H1 (cell line): ENCODE measurements at regions not wholly inside any gene's neighbourhood (a gene's known extent, or its start where the extent isn't known, plus 50 kb on each side); places are given as distances from the start of the nearest gene placed in this dataset.

Source experiments
- CTCF ChIA-PET: fragments of 300-600 bp; sonication (Branson Sonifier 250); formaldehyde crosslinking; loops from one replicate; lab custom pipeline; 2021; ENCODE audit not compliant: partially characterized antibody; lab: Charles Lee
- POLR2A ChIA-PET: fragments of 300-600 bp; sonication (Branson Sonifier 250); formaldehyde crosslinking; loops from one replicate; lab custom pipeline; 2021; ENCODE audit warnings: inconsistent platforms; ENCODE audit not compliant: partially characterized antibody; lab: Charles Lee
- DNase-seq, 2 experiments: peaks; one replicate each; pipeline versions ENCODE4 v3.0.0 to v3.0.0-alpha.2; 2010 to 2022; ENCODE audit warnings: low spot score in 2 of 2, low read depth in 1 of 2, mixed read lengths in 1 of 2
- FAIRE-seq: peaks from 2 replicates; lab custom pipeline; 2011; peaks lifted over from hg19 to GRCh38; lab: Jason Lieb, UNC
- H2AFZ ChIP-seq: 2 replicates; pipeline ENCODE4 v1.8.1; 2012; ENCODE audit warnings: low read length, inconsistent platforms
- H2AK5ac ChIP-seq: 2 replicates; pipeline ENCODE4 v1.6.1; 2013; ENCODE audit warnings: low read depth, low read length
- H2BK120ac ChIP-seq: replicated peaks from 2 replicates; pipeline ENCODE3; 2013; ENCODE audit warnings: low read depth, low read length, inconsistent platforms
- H2BK12ac ChIP-seq: 2 replicates; pipeline ENCODE4 v1.6.1; 2013; ENCODE audit warnings: low read depth, low read length
- H2BK15ac ChIP-seq: 2 replicates; pipeline ENCODE4 v1.6.1; 2013; ENCODE audit warnings: low read length
- H2BK20ac ChIP-seq: 2 replicates; pipeline ENCODE4 v1.6.1; 2013; ENCODE audit warnings: low read length
- H2BK5ac ChIP-seq: 2 replicates; pipeline ENCODE4 v1.6.1; 2013; ENCODE audit warnings: low read depth, low read length
- H3K14ac ChIP-seq: 2 replicates; pipeline ENCODE4 v1.6.1; 2013; ENCODE audit warnings: inconsistent platforms; ENCODE audit not compliant: insufficient read length
- H3K18ac ChIP-seq: 2 replicates; pipeline ENCODE4 v1.6.1; 2013; ENCODE audit warnings: low read length; ENCODE audit errors: extremely low read depth
- H3K23ac ChIP-seq: 2 replicates; pipeline ENCODE4 v1.6.1; 2013; ENCODE audit warnings: inconsistent platforms; ENCODE audit not compliant: insufficient read length
- H3K23me2 ChIP-seq: 2 replicates; pipeline ENCODE4 v1.6.1; 2013; ENCODE audit warnings: low read depth, low read length
- H3K27ac ChIP-seq: 2 replicates; pipeline ENCODE4 v1.6.1; 2011; ENCODE audit warnings: low read depth, low read length, inconsistent platforms
- H3K27me3 ChIP-seq, 4 experiments: replicated peaks in 1 of 4; 1 replicate in 1 of 4; 2 replicates in 3 of 4; pipeline versions ENCODE4 v1.6.1 to v1.8.1; 2011 to 2013; ENCODE audit warnings: low read length in 3 of 4, mild to moderate bottlenecking in 3 of 4, inconsistent platforms in 2 of 4, mixed read lengths in 2 of 4, moderate library complexity in 1 of 4; ENCODE audit not compliant: control insufficient read depth in 3 of 4, insufficient read depth in 3 of 4; ENCODE audit errors: extremely low read depth in 1 of 4
- H3K36me3 ChIP-seq, 4 experiments: 2 replicates each; pipeline versions ENCODE4 v1.6.1 to v1.8.1; 2011 to 2013; ENCODE audit warnings: mild to moderate bottlenecking in 4 of 4, low read length in 3 of 4, moderate library complexity in 2 of 4, control low read depth in 1 of 4, inconsistent platforms in 1 of 4; ENCODE audit not compliant: insufficient read depth in 4 of 4, control insufficient read depth in 2 of 4
- H3K4ac ChIP-seq: replicated peaks from 2 replicates; pipeline ENCODE3; 2013; ENCODE audit warnings: low read length, low read depth, mixed read lengths, inconsistent platforms; ENCODE audit not compliant: insufficient read length
- H3K4me1 ChIP-seq, 4 experiments: replicated peaks in 1 of 4; 1 replicate in 1 of 4; 2 replicates in 3 of 4; pipeline versions ENCODE4 v1.6.1 to v1.8.1; 2011 to 2013; ENCODE audit warnings: low read length in 3 of 4, inconsistent platforms in 2 of 4, mixed read lengths in 1 of 4; ENCODE audit not compliant: insufficient read depth in 4 of 4, control insufficient read depth in 3 of 4
- H3K4me2 ChIP-seq, 2 experiments: 2 replicates each; pipeline versions ENCODE4 v1.6.1 to v1.8.1; 2011 to 2013; ENCODE audit warnings: low read depth in 2 of 2, low read length in 2 of 2, control low read depth in 1 of 2, inconsistent platforms in 1 of 2, mild to moderate bottlenecking in 1 of 2; ENCODE audit not compliant: insufficient read depth in 1 of 2
- H3K4me3 ChIP-seq, 4 experiments: fragments of 200-600, 300-600 bp in 1 of 4; sonication (generic), shearing (Covaris generic), sonication (Bioruptor Twin) in 1 of 4; 2 replicates each; pipeline versions ENCODE4 v1.5.1 to v1.8.1; 2011 to 2016; ENCODE audit warnings: low read length in 4 of 4, low read depth in 3 of 4, control low read depth in 2 of 4, inconsistent platforms in 2 of 4, mild to moderate bottlenecking in 2 of 4, mixed read lengths in 1 of 4, moderate library complexity in 1 of 4; ENCODE audit not compliant: insufficient read depth in 2 of 4; ENCODE audit errors: extremely low read depth in 1 of 4
- H3K56ac ChIP-seq: replicated peaks from 2 replicates; pipeline ENCODE3; 2013; ENCODE audit warnings: low read depth, mild to moderate bottlenecking, mixed read lengths, low read length, inconsistent platforms; ENCODE audit not compliant: insufficient read length
- H3K79me1 ChIP-seq: 2 replicates; pipeline ENCODE4 v1.6.1; 2013; ENCODE audit warnings: low read depth, low read length, control low read depth
- H3K79me2 ChIP-seq, 2 experiments: 2 replicates each; pipeline versions ENCODE4 v1.6.1 to v1.8.1; 2012 to 2013; ENCODE audit warnings: low read length in 2 of 2, mild to moderate bottlenecking in 2 of 2, inconsistent platforms in 1 of 2; ENCODE audit not compliant: insufficient read depth in 2 of 2, control insufficient read depth in 1 of 2
- H3K9ac ChIP-seq, 4 experiments: replicated peaks in 1 of 4; 1 replicate in 1 of 4; 2 replicates in 3 of 4; pipeline versions ENCODE4 v1.6.1 to v1.8.1; 2011 to 2013; ENCODE audit warnings: low read depth in 3 of 4, low read length in 3 of 4, control low read depth in 2 of 4, mild to moderate bottlenecking in 2 of 4, moderate library complexity in 2 of 4, inconsistent platforms in 1 of 4; ENCODE audit errors: extremely low read depth in 1 of 4
- H3K9me3 ChIP-seq, 2 experiments: 2 replicates each; pipeline versions ENCODE4 v1.6.1 to v1.8.1; 2012 to 2013; ENCODE audit warnings: mild to moderate bottlenecking in 2 of 2, moderate library complexity in 2 of 2, control low read depth in 1 of 2, inconsistent platforms in 1 of 2, low read depth in 1 of 2, low read length in 1 of 2, mixed read lengths in 1 of 2; ENCODE audit not compliant: insufficient read depth in 2 of 2
- H4K20me1 ChIP-seq, 2 experiments: replicated peaks in 1 of 2; 2 replicates each; pipeline versions ENCODE3 to v1.8.1; 2011 to 2013; ENCODE audit warnings: inconsistent platforms in 2 of 2, low read length in 2 of 2, mild to moderate bottlenecking in 1 of 2; ENCODE audit not compliant: insufficient read depth in 2 of 2, control insufficient read depth in 1 of 2
- H4K5ac ChIP-seq: 2 replicates; pipeline ENCODE4 v1.6.1; 2013; ENCODE audit warnings: low read length, low read depth, mixed read lengths, inconsistent platforms; ENCODE audit not compliant: insufficient read length
- H4K8ac ChIP-seq: 2 replicates; pipeline ENCODE4 v1.8.0; 2013; ENCODE audit warnings: mild to moderate bottlenecking, moderate library complexity, low read length, inconsistent platforms; ENCODE audit not compliant: insufficient read depth; ENCODE audit errors: extremely low read depth
- H4K91ac ChIP-seq: replicated peaks from 2 replicates; pipeline ENCODE3; 2013; ENCODE audit warnings: low read length, mixed read lengths, inconsistent platforms; ENCODE audit not compliant: insufficient read length
- EP300 ChIP-seq, 2 experiments: IDR thresholded peaks; 1 replicate in 1 of 2; 2 replicates in 1 of 2; pipeline ENCODE4 v1.6.1; 2011 to 2012; ENCODE audit warnings: low read depth in 2 of 2, low read length in 2 of 2, mild to moderate bottlenecking in 2 of 2, borderline replicate concordance in 1 of 2, inconsistent platforms in 1 of 2, moderate library complexity in 1 of 2
- JUN ChIP-seq: IDR thresholded peaks from 2 replicates; pipeline ENCODE4 v1.6.1; 2011; ENCODE audit warnings: low read depth, mild to moderate bottlenecking, improper control_type of control experiment, low read length
- SUZ12 ChIP-seq: fragments of 200-600 bp; sonication (generic); IDR thresholded peaks from 2 replicates; pipeline ENCODE4 v1.6.1; 2012; ENCODE audit warnings: mild to moderate bottlenecking, inconsistent platforms, low read length, moderate library complexity, mixed read lengths
- YY1 ChIP-seq: IDR thresholded peaks from 2 replicates; pipeline ENCODE4 v1.6.1; 2011; ENCODE audit warnings: low read depth, mild to moderate bottlenecking, low read length

DNA sequence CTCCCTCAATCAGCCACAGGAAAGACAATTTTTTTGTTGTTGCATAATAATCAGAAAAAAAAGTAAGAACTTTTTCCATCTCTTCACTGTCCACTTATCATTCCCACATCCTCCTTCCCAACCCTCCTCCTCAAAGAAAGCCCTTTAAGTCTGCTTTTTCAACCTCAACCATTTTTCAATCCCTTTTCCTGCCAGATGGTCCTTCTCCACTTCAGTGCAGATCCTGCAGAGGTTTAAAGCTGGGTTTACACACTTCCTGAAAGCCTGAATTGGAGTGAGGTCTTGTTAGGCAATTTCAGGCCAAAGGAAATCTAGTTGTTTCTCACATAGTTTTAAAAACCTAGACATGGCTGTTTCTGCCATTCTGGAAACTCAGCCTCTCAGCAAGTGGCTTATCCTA is 78.3 kb downstream of the RPL27A start:
- Histone ChIP-seq H3K4ac (no peak overlapping the region), H4K20me1 (peaks cover 0 to 7% of the 10 kb centered on the region in 2 experiments), H3K79me1 (peaks cover 3% of the 10 kb centered on the region), H2BK120ac (no peak overlapping the region), H3K23ac (no peak overlapping the region), H2BK5ac (no peak overlapping the region), H2BK20ac (no peak overlapping the region), H2BK15ac (no peak overlapping the region), H3K27ac (no peak overlapping the region), H4K8ac (no peak overlapping the region), H3K4me2 (no peak overlapping the region), H3K23me2 (no peaks in the 10 kb centered on the region), H3K56ac (no peak overlapping the region), H3K79me2 (no peaks in the 10 kb centered on the region), H4K91ac (no peak overlapping the region), H3K9me3 (no peaks in the 10 kb centered on the region), H3K18ac (no peak overlapping the region), H3K14ac (no peak overlapping the region), H2BK12ac (no peak overlapping the region), H3K9ac (no peak overlapping the region), H4K5ac (no peak overlapping the region), H3K4me1 (peaks cover 0 to 10% (median 0%) of the 10 kb centered on the region in 4 experiments; a peak in 3 of 7 replicates), H3K4me3 (no peak overlapping the region), H2AK5ac (no peak overlapping the region), H2AFZ (no peak overlapping the region), H3K27me3 (no peaks in the 10 kb centered on the region), H3K36me3 (no peaks in the 10 kb centered on the region)
- no peak for FAIRE-seq
- CTCF ChIA-PET = interaction anchor here (1.3 to 4.8 kb wide), 5 partner anchors 8 to 50 kb away, joined by 3 to 23 read pairs (median 8); a partner anchor contains a TSS
- DNase-seq = no peak
- POLR2A ChIA-PET = interaction anchor here (1.2 to 1.4 kb wide), 2 partner anchors 8 to 72 kb away, joined by 3 to 4 read pairs; no protein-coding TSS in a partner anchor
- TF ChIP-seq SUZ12 (no peak), YY1 (no peak), JUN (no peak), EP300 (IDR thresholded peaks at IDR 0.05; ENCODE audit: borderline replicate concordance in 1 of 2, low read depth in 2 of 2, low read length in 2 of 2) (no peak)
